ENCODE measurements at regions not wholly inside any gene's neighbourhood (a gene's known extent, or its start where the extent isn't known, plus 50 kb on each side); places are given as distances from the start of the nearest gene placed in this dataset.

GRCh38 chr12:25653487-25654175 lies 100.5 kb upstream of the LMNTD1 start:
- Histone ChIP-seq H3K4me3 (no peak overlapping the region), H3K9me3 (no peaks in the 10 kb centered on the region), H3K36me3 (no peaks in the 10 kb centered on the region), H3K27ac (no peak overlapping the region), H3K4me1 (no peaks in the 10 kb centered on the region), H3K27me3 (no peaks in the 10 kb centered on the region)
- DNase-seq (no peak), ATAC-seq (no peak)
- intact Hi-C loops (cut with DNase I): no loop called here
- TF ChIP-seq CTCF (IDR thresholded peaks at IDR 0.05) (no peak), POLR2A (IDR thresholded peaks at IDR 0.05) (no peak)
- 45% methylated on average over 5 of the region's 8 CpGs for WGBS (ENCODE audit: insufficient coverage, low coverage, low lambda C conversion rate, missing lambda C conversion rate)

GRCh38 chr12:25655702-25656101 lies 102.6 kb upstream of the LMNTD1 start:
- DNase-seq: no peak
- WGBS (ENCODE audit: insufficient coverage, low coverage, low lambda C conversion rate, missing lambda C conversion rate): 92% methylated on average over 3 of the region's 5 CpGs
- no peaks in the 10 kb centered on the region for H3K27me3 ChIP-seq
- TF ChIP-seq POLR2A (IDR thresholded peaks at IDR 0.05) (no peak), CTCF (IDR thresholded peaks at IDR 0.05) (no peak)
- ATAC-seq: no peak
- no peaks in the 10 kb centered on the region for H3K9me3 ChIP-seq
- H3K4me1 ChIP-seq: no peaks in the 10 kb centered on the region
- H3K4me3 ChIP-seq: no peak overlapping the region
- intact Hi-C loops (cut with DNase I): no loop called here
- H3K27ac ChIP-seq: no peak overlapping the region
- no peaks in the 10 kb centered on the region for H3K36me3 ChIP-seq

GRCh38 chr12:25659621-25660020 lies 106.5 kb upstream of the LMNTD1 start:
- no peak for DNase-seq
- no peaks in the 10 kb centered on the region for H3K9me3 ChIP-seq
- H3K27me3 ChIP-seq: no peaks in the 10 kb centered on the region
- H3K27ac ChIP-seq: no peak overlapping the region
- 59% methylated on average over 2 of the region's 2 CpGs for whole genome bisulfite sequencing (ENCODE audit: insufficient coverage, low coverage, low lambda C conversion rate, missing lambda C conversion rate)
- no peak for ATAC-seq
- intact Hi-C loops (cut with DNase I): no loop called here
- H3K4me3 ChIP-seq: no peak overlapping the region
- no peaks in the 10 kb centered on the region for H3K4me1 ChIP-seq
- no peaks in the 10 kb centered on the region for H3K36me3 ChIP-seq
- TF ChIP-seq CTCF (IDR thresholded peaks at IDR 0.05) (no peak), POLR2A (IDR thresholded peaks at IDR 0.05) (no peak)

- DNase-seq (no peak), ATAC-seq (no peak)
- H3K4me1 ChIP-seq: no peaks in the 10 kb centered on the region
- TF ChIP-seq CTCF (IDR thresholded peaks at IDR 0.05): no peak
- TF ChIP-seq POLR2A (IDR thresholded peaks at IDR 0.05): no peak
- no peaks in the 10 kb centered on the region for H3K27me3 ChIP-seq
- H3K27ac ChIP-seq: no peak overlapping the region
- H3K9me3 ChIP-seq: no peaks in the 10 kb centered on the region
- no peak overlapping the region for H3K4me3 ChIP-seq
- 48% methylated on average over 5 of the region's 5 CpGs for WGBS (ENCODE audit: insufficient coverage, low coverage, low lambda C conversion rate, missing lambda C conversion rate)
- no peaks in the 10 kb centered on the region for H3K36me3 ChIP-seq
- intact Hi-C loops (cut with DNase I): no loop called here
Observed at GRCh38 chr12:25670076-25671055, 117.3 kb upstream of the LMNTD1 start.
